Tibial nerve (tissue), 4 donors: ENCODE measurements at regions not wholly inside any gene's neighbourhood (a gene's known extent, or its start where the extent isn't known, plus 50 kb on each side); places are given as distances from the start of the nearest gene placed in this dataset.

Experiments used
- EP300 ChIP-seq, 2 donors: sonication (generic); formaldehyde crosslinking; IDR thresholded peaks; one replicate each; pipeline ENCODE4 v1.6.1; 2017; ENCODE audit warnings: antibody characterized with exemption in 2 of 2, mild to moderate bottlenecking in 1 of 2
- POLR2A ChIP-seq, 2 donors: fragments of 450-650 bp; IDR thresholded peaks; one replicate each; pipeline ENCODE4 v1.6.1; 2017; ENCODE audit warnings: antibody characterized with exemption in 2 of 2, mild to moderate bottlenecking in 2 of 2, moderate library complexity in 2 of 2
- TF ChIP-seq, protein P1 (sequence below), 5 experiments: fragments of 200-600 bp in 3 of 5; fragments of 450-650 bp in 2 of 5; sonication (generic) in 3 of 5; IDR thresholded peaks; one replicate each; pipeline ENCODE4 v1.5.1; 2016 to 2019; ENCODE audit warnings: antibody characterized with exemption in 5 of 5, mild to moderate bottlenecking in 3 of 5, moderate library complexity in 2 of 5

DNA sequence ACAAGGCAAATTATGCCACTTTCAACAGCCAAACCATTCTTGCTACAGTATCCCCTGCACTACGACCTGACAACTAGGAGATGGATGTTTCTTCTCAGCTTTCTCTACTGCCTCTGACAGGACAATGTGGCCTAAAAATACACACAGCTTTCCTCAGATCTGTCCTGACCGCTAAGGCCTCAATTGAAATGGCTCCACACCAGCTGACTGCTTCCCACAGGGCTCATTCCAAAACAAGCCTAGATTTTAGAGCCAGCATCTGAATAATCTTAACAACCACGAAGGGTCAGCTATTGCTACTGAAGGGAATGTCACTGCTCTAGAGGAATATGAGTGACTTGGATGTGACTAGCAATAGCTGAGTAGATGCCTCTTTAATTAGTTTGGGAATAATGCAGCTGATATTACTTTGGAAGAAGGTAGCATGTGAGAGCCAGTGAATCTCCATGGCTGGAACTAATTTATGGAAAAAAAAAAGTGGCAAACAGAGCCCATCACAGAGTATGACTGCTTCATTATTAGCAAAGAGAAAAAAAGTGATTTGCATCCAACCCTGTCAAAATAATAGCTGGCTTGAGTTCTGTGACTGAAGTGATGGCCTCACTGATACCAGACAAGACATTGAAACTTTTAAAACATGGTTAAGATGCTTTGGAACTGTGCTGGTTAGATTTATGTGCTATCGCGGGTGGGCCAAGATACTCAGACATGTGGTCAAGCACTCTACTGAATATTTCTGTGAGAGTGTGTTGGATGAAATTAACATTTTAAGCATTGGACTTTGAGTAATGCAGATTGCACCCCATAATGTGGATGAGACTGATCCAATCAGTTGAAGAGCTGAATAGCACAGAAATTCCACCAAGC is 450.2 kb downstream of the NR2F1-AS1 start:
- TF ChIP-seq, protein P1, sequence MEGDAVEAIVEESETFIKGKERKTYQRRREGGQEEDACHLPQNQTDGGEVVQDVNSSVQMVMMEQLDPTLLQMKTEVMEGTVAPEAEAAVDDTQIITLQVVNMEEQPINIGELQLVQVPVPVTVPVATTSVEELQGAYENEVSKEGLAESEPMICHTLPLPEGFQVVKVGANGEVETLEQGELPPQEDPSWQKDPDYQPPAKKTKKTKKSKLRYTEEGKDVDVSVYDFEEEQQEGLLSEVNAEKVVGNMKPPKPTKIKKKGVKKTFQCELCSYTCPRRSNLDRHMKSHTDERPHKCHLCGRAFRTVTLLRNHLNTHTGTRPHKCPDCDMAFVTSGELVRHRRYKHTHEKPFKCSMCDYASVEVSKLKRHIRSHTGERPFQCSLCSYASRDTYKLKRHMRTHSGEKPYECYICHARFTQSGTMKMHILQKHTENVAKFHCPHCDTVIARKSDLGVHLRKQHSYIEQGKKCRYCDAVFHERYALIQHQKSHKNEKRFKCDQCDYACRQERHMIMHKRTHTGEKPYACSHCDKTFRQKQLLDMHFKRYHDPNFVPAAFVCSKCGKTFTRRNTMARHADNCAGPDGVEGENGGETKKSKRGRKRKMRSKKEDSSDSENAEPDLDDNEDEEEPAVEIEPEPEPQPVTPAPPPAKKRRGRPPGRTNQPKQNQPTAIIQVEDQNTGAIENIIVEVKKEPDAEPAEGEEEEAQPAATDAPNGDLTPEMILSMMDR (IDR thresholded peaks at IDR 0.05), result no peak
- TF ChIP-seq POLR2A (IDR thresholded peaks at IDR 0.05) (no peak), EP300 (IDR thresholded peaks at IDR 0.05) (no peak)
